ENCODE measurements at regions not wholly inside any gene's neighbourhood (a gene's known extent, or its start where the extent isn't known, plus 50 kb on each side); places are given as distances from the start of the nearest gene placed in this dataset.
"Not testable (repeated sequence)": the region's sequence is repeated elsewhere in the genome, so short reads cannot be mapped to it uniquely, and the experiment has no call there.

DNA sequence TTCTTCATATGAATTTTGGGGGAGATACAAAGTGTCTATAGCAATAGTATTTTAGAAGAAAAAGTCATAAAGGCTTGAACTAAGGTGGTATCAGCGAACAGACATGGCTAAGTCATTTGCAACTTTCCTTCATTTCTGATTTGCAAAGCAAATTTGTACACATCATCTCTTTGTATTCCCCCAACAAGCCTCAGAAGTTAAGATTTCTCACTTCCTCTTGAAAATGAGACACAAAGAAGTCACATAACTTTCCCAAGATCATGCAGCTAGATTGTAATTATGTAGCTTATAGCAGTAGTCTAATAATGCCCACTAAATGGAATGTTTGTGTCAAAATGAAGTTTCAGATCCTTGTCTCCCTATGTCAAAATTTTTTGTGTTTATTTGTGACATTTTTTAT lies 709.8 kb upstream of the HS3ST1 start:
- DNase-seq, result no peak

GRCh38 chr4:12137575-12137974 lies 708.9 kb upstream of the HS3ST1 start:
- no peak for DNase-seq

GRCh38 chr4:12126474-12126873 lies 697.8 kb upstream of the HS3ST1 start:
- no peak for DNase-seq

- no peak for DNase-seq
Measured at GRCh38 chr4:12124138-12124537, 695.4 kb upstream of the HS3ST1 start.

- DNase-seq, result no peak
Measured at GRCh38 chr4:12123707-12124106, 695.0 kb upstream of the HS3ST1 start.

GRCh38 chr4:12122316-12122715 lies 693.6 kb upstream of the HS3ST1 start:
- no peak for DNase-seq

DNA sequence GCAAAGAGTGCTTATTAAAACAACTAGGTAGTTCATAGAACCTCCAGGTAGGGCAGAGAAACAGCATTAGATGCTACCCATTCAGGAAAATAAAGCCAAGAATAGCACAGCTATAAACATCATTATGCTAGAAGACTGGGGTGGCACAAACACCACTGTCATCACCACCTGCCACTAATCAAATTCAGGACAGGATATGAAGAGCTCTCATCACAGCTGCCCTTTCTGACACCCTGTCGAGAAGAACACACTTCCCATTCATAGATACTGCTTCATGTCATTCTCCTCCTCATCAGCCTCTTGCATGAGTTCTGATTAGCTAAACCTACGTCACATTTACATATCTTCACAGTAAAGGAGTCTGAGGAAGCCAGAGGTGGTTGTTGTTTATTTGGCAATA lies 692.3 kb upstream of the HS3ST1 start:
- DNase-seq, result no peak

DNA sequence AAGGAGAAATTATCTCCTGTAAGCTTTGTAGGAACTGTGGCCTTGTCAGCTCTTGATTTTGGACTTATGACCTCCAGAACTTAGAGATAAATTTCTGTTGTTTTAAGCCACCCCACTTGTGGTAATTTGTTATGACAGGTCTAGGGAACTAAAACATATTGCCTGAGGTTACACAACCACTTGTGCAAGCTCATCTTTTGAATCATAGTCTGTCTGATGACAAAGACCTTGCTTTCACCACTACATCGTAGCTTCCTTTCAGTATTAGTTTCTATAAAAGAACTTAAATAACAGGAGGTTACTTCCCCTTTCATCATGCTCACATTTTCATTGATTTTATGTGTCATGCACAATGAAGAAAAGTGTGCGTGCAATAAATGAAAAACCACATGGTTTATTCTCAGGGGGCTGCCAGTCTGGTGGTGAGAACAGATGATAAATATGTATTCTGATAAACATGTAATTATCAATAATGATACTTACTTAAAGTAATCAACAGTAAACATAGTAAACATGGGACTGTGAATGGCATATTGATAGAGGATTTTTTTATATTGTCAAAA lies 690.0 kb upstream of the HS3ST1 start:
- DNase-seq, result peak; percentile 19

DNA sequence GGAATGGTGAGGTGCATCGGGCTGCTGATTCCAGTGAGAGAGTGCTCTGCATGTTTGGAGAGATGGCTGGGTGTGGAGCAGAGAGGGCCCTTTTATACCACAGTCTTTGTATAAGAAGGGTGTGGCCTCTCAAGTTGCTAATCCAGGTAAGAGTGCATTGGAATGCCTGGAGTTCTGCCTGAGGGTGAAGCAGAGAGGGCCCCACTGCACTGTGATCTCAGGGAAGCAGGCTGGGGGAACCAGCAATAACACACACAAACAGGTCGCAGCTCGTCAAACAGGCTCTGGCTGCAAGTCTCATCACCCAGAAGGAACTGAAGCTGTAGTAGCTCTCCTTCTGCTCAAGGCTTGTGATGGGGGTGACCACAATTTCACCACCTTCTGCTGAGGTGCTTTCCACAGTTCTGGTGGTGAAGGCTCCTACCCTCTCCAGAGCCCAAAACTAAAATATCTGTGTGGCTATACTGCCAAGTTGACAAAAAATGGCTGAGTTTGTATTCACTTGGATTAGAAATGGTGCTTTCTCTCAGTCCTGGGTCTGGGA lies 687.4 kb upstream of the HS3ST1 start:
- DNase-seq, result no peak

DNA sequence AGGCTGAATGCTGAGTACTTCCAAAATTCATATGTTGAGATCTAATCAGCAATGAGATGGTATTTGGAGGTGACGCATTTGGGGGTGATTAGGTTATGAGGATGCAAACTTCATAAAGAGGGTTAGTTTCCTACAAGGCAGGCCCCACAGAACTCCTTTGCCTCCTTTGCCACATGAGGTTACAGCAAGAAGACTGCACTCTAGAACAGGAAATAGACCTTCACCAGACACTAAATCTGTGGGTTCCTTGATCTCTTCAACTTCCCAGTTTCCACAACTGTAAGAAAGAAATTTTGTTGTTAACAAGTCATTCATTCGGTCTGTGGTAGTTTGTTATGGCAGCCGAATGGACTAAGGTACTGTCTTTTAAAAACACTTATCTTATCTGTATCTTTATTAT lies 681.9 kb upstream of the HS3ST1 start:
- no peak for DNase-seq

- not testable (repeated sequence) for DNase-seq
Measured at GRCh38 chr4:12109056-12109455, 680.4 kb upstream of the HS3ST1 start.

DNA sequence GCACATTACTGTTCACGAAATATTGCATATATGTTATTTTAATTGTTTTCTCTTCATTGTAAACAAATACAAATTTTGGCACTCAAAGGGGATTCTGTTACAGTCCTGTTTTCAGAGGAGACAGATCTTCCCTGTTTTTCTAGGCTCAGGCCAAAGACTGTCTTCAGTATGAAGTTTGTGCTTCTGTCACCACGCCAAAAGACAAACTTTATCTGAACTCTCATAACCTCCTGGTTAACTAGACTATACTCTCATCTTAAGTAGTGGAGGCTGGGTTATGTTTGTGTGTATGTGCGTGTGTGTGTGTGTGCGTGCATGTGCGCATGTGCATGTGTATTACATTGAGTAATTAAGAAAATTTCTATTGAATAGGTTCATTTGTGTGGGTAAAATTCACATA lies 676.8 kb upstream of the HS3ST1 start:
- DNase-seq, result no peak

- not testable (repeated sequence) for DNase-seq
Measured at GRCh38 chr4:12089920-12090319, 661.2 kb upstream of the HS3ST1 start.

GRCh38 chr4:12084690-12085089 lies 656.0 kb upstream of the HS3ST1 start:
- DNase-seq, result no peak

GRCh38 chr4:12071316-12071715 lies 642.6 kb upstream of the HS3ST1 start:
- no peak for DNase-seq

GRCh38 chr4:12053966-12054365 lies 625.3 kb upstream of the HS3ST1 start:
- DNase-seq, result no peak

DNA sequence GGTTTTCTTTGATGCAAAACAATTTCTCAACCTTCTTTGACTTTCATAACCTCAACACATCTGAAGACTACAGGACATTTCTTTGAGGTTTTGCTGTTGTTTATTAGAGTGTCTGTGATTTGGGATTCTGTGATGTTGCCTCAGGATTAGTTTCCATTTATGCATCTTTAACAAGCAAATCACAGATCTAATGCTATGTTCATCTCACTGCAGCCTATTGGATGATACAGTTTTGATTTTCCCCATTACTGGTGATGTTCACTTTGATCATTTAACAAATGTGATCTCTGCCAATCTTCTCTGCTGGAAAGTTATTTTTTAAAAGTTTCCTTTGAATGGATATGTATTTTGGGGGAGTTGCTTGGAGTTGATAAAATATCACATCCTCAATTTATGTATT lies 624.9 kb upstream of the HS3ST1 start:
- no peak for DNase-seq

DNA sequence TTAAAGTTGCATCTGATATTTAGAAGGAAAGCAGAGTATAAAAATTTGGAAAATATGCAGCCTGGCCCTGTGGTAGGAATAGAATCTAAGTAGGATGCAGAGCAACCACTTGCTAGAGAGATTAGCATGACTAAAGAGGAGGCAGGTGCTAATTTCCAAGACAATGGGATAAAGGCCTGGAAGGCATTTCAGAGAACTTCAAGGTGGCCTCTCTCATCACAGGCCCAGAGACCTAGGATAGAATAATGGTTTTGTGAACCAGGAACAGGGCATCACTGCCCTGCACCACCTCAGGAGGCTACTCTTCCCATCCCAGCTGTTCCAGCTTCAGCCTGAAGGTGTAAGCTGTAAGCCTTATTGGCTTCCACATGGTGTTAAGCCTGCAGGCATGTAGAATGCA lies 621.7 kb upstream of the HS3ST1 start:
- DNase-seq, result no peak

GRCh38 chr4:12042818-12043217 lies 614.1 kb upstream of the HS3ST1 start:
- no peak for DNase-seq

GRCh38 chr4:12041828-12042227 lies 613.1 kb upstream of the HS3ST1 start:
- no peak for DNase-seq

DNA sequence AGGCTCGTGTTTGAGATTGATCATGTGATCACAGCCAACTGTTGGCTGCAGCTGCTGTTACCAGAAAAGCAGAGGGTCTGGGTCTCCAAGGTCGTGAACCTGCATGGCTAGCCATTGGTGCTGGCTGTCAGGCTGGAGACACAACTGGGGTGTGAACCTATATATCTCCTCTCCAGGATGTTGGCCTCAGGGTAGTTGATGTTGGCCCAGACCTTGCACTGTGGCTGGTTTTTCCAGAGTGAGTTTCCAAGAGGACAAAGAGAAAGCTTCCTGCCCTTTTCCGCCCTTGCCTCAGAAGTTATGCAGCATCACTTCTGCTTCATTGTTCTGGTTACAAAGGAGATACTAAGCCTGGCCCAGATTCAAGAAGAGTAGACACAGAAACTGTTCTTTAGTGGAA lies 607.8 kb upstream of the HS3ST1 start:
- DNase-seq, result no peak

GRCh38 chr4:12028258-12028657 lies 599.6 kb upstream of the HS3ST1 start:
- no peak for DNase-seq

GRCh38 chr4:12022409-12022808 lies 593.7 kb upstream of the HS3ST1 start:
- no peak for DNase-seq

DNA sequence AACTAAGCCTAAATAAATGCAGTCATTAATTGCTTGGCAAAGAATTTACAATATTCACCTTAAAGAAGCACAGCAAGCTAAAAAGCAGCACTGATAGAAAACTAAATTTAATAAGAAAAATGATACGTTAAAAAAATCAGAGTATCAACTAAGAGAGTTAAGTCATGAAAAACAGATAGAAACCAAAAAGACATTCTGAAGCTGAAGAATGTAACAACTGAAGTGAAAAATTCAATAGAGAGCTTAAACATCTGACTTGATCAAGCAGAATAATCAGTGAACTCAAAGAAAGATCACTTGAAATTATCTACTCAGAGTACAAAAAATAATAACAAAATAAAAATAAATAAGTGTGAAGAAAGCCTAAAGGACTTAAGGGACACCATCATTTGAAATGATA lies 588.0 kb upstream of the HS3ST1 start:
- DNase-seq, result no peak

DNA sequence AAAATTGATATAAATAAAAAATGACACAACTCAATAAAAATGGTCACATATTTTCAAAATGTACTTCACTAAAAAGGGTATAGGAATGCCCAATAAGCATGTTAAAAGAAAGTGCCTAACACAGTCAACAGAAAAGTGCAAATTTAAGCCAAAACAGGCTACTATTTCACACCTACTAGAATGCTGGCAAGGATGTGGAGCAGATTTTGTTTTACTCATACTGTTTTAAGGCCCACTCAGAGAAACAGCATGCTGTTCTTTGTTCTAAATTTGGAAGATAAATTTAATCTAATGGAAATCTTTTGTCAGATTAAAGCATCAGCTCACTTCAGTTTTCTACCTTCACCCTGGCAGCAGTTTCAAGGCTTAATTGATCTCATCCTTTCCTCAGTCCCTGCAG lies 576.8 kb upstream of the HS3ST1 start:
- DNase-seq, result no peak

DNA sequence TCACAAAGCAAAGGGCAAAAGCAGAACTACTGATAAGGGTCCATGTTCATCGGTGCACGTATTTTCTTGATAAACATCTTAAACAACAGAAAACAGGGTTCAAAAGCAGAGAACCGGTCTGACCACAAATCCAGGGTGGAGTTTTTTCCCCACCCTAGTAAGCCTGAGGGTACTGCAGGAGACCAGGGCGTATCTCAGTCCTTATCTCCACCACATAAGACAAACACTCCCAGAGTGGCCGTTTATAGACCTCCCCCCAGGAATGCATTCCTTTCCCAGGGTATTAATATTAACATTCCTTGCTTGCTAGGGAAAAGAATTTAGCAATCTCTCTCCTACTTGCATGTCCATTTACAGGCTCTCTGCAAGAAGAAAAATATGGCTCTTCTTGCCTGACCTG lies 567.9 kb upstream of the HS3ST1 start:
- not testable (repeated sequence) for DNase-seq
